ENCODE measurements at regions not wholly inside any gene's neighbourhood (a gene's known extent, or its start where the extent isn't known, plus 50 kb on each side); places are given as distances from the start of the nearest gene placed in this dataset.

DNA sequence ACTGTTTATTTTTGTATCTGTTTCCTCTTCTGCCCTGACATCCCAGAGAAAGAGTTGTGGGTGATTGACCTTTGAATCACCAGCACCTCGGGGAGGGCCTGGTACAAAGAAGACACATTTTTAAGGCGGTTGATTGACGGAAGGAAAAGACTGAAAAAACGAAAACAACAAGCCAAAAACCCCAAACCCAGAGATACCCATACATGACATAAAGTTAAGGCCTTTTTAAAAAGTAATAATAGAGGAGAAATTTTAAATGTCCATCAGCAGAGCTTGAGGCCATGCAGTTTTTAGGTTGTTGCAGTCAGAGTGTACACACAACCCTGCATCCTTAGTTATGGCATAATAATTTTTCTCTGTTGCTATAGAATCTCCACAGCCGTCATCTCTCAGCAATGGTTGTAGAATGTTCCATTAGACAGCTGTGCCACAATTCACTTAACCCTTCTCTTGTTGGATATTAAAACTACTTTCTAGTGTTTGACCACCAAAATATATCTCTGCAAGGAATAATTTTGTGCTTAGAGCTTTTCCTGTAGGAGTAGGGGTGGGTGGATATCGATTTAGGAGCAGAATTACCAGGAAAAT, 110.2 kb downstream of the GNL3L start:
- no peak for TF ChIP-seq EZH2phosphoT487 (IDR thresholded peaks at IDR 0.05; ENCODE audit: borderline replicate concordance, low read length)
- TF ChIP-seq, protein P1, sequence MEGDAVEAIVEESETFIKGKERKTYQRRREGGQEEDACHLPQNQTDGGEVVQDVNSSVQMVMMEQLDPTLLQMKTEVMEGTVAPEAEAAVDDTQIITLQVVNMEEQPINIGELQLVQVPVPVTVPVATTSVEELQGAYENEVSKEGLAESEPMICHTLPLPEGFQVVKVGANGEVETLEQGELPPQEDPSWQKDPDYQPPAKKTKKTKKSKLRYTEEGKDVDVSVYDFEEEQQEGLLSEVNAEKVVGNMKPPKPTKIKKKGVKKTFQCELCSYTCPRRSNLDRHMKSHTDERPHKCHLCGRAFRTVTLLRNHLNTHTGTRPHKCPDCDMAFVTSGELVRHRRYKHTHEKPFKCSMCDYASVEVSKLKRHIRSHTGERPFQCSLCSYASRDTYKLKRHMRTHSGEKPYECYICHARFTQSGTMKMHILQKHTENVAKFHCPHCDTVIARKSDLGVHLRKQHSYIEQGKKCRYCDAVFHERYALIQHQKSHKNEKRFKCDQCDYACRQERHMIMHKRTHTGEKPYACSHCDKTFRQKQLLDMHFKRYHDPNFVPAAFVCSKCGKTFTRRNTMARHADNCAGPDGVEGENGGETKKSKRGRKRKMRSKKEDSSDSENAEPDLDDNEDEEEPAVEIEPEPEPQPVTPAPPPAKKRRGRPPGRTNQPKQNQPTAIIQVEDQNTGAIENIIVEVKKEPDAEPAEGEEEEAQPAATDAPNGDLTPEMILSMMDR (IDR thresholded peaks at IDR 0.05; ENCODE audit: low read depth, low read length, poor library complexity, severe bottlenecking) = no peak
